HEK293 (cell line): ENCODE measurements at regions not wholly inside any gene's neighbourhood (a gene's known extent, or its start where the extent isn't known, plus 50 kb on each side); places are given as distances from the start of the nearest gene placed in this dataset.

Source experiments
- CTCF ChIA-PET: fragments of 350-600 bp; formaldehyde crosslinking; extraction: SDS; loops from one replicate; lab custom pipeline; 2021; ENCODE audit warnings: antibody characterized with exemption; lab: Yijun Ruan, JAX
- POLR2A ChIA-PET: fragments of 300-600 bp; formaldehyde crosslinking; extraction: SDS; loops from one replicate; lab custom pipeline; 2020; ENCODE audit warnings: antibody characterized with exemption, inconsistent platforms; lab: Yijun Ruan, JAX
- H3K27ac ChIP-seq: fragments of 200-500 bp; sonication (Bioruptor generic); 2 replicates; pipeline ENCODE4 v1.5.1; 2014; ENCODE audit warnings: low read depth, low read length, control low read depth, inconsistent platforms; ENCODE audit errors: extremely low read depth
- H3K36me3 ChIP-seq, 2 experiments: fragments of 200-500 bp in 1 of 2; sonication (Bioruptor generic) in 1 of 2; 1 replicate in 1 of 2; 2 replicates in 1 of 2; pipeline ENCODE4 v1.5.1; 2014 to 2017; ENCODE audit warnings: inconsistent platforms in 2 of 2, low read length in 2 of 2; ENCODE audit not compliant: control insufficient read depth in 2 of 2, insufficient read depth in 1 of 2
- H3K4me1 ChIP-seq: fragments of 200-500 bp; sonication (Bioruptor generic); 2 replicates; pipeline ENCODE4 v1.5.1; 2014; ENCODE audit warnings: mild to moderate bottlenecking, low read length, inconsistent platforms; ENCODE audit not compliant: control insufficient read depth, insufficient read depth
- H3K4me3 ChIP-seq: 2 replicates; pipeline ENCODE4 v1.5.1; 2011; ENCODE audit warnings: low read depth, mild to moderate bottlenecking, control low read depth, low read length, moderate library complexity
- H3K9me3 ChIP-seq: fragments of 200-500 bp; sonication (Bioruptor generic); 2 replicates; pipeline ENCODE4 v1.5.1; 2014; ENCODE audit warnings: low read depth, low read length, inconsistent platforms; ENCODE audit not compliant: control insufficient read depth, insufficient read depth
- FEZF1 ChIP-seq: fragments of 450-650 bp; formaldehyde crosslinking; IDR thresholded peaks from 2 replicates; pipeline ENCODE4 v1.5.1; 2016; ENCODE audit warnings: missing biosample characterization, missing genetic modification characterization
- GLIS2 ChIP-seq: fragments of 450-650 bp; formaldehyde crosslinking; IDR thresholded peaks from 2 replicates; pipeline ENCODE4 v1.5.1; 2016; ENCODE audit warnings: missing biosample characterization, missing genetic modification characterization
- HIC1 ChIP-seq: fragments of 450-650 bp; formaldehyde crosslinking; IDR thresholded peaks from 2 replicates; pipeline ENCODE4 v1.5.1; 2016; ENCODE audit warnings: missing biosample characterization, missing genetic modification characterization
- KLF1 ChIP-seq: fragments of 450-650 bp; formaldehyde crosslinking; IDR thresholded peaks from 2 replicates; pipeline ENCODE4 v1.5.1; 2016; ENCODE audit warnings: missing biosample characterization, missing genetic modification characterization
- OVOL3 ChIP-seq: fragments of 450-650 bp; formaldehyde crosslinking; IDR thresholded peaks from 2 replicates; pipeline ENCODE4 v1.5.1; 2016; ENCODE audit warnings: missing biosample characterization, missing genetic modification characterization
- TRIM28 ChIP-seq: IDR thresholded peaks from 2 replicates; pipeline ENCODE4 v1.6.1; 2011; ENCODE audit warnings: low read length, control low read depth, borderline replicate concordance
- ZFP3 ChIP-seq: fragments of 450-650 bp; formaldehyde crosslinking; IDR thresholded peaks from 2 replicates; pipeline ENCODE4 v1.5.1; 2016; ENCODE audit warnings: low read depth, missing biosample characterization, missing genetic modification characterization
- ZNF138 ChIP-seq: fragments of 450-650 bp; formaldehyde crosslinking; IDR thresholded peaks from 2 replicates; pipeline ENCODE4 v1.5.1; 2016; ENCODE audit warnings: missing biosample characterization, missing genetic modification characterization, borderline replicate concordance
- ZNF221 ChIP-seq: fragments of 450-650 bp; formaldehyde crosslinking; IDR thresholded peaks from 2 replicates; pipeline ENCODE4 v1.5.1; 2017; ENCODE audit warnings: missing biosample characterization, missing genetic modification characterization, borderline replicate concordance
- ZNF274 ChIP-seq, 2 experiments: fragments of 200-500 bp in 1 of 2; fragments of 450-650 bp in 1 of 2; sonication (Bioruptor generic) in 1 of 2; formaldehyde crosslinking in 1 of 2; IDR thresholded peaks; 2 replicates each; pipeline versions ENCODE4 v1.5.1 to v1.6.1; 2014 to 2016; ENCODE audit warnings: borderline replicate concordance in 1 of 2, inconsistent platforms in 1 of 2, low read length in 1 of 2, missing biosample characterization in 1 of 2, missing genetic modification characterization in 1 of 2
- ZNF416 ChIP-seq: fragments of 450-650 bp; formaldehyde crosslinking; IDR thresholded peaks from 2 replicates; pipeline ENCODE4 v1.5.1; 2016; ENCODE audit warnings: missing biosample characterization, missing genetic modification characterization
- ZNF521 ChIP-seq: fragments of 450-650 bp; formaldehyde crosslinking; IDR thresholded peaks from 2 replicates; pipeline ENCODE4 v1.5.1; 2017; ENCODE audit warnings: missing biosample characterization, mild to moderate bottlenecking, missing genetic modification characterization
- ZNF530 ChIP-seq: fragments of 450-650 bp; formaldehyde crosslinking; IDR thresholded peaks from 2 replicates; pipeline ENCODE4 v1.5.1; 2016; ENCODE audit warnings: low read depth, missing biosample characterization, missing genetic modification characterization
- ZNF548 ChIP-seq: fragments of 450-650 bp; formaldehyde crosslinking; IDR thresholded peaks from 2 replicates; pipeline ENCODE4 v1.5.1; 2016; ENCODE audit warnings: missing biosample characterization, missing genetic modification characterization
- ZNF596 ChIP-seq: fragments of 450-650 bp; IDR thresholded peaks from 2 replicates; pipeline ENCODE4 v1.5.0; 2018; ENCODE audit warnings: missing biosample characterization, mild to moderate bottlenecking, missing genetic modification characterization, moderate library complexity
- ZNF624 ChIP-seq: fragments of 450-650 bp; formaldehyde crosslinking; IDR thresholded peaks from 2 replicates; pipeline ENCODE4 v1.5.1; 2017; ENCODE audit warnings: missing biosample characterization, missing genetic modification characterization
- ZNF707 ChIP-seq: fragments of 450-650 bp; formaldehyde crosslinking; IDR thresholded peaks from 2 replicates; pipeline ENCODE4 v1.5.1; 2016; ENCODE audit warnings: missing biosample characterization, missing genetic modification characterization
- ZNF768 ChIP-seq: fragments of 450-650 bp; formaldehyde crosslinking; IDR thresholded peaks from 2 replicates; pipeline ENCODE4 v1.5.1; 2018; ENCODE audit warnings: missing biosample characterization, mild to moderate bottlenecking, missing genetic modification characterization
- ZNF830 ChIP-seq: fragments of 450-650 bp; IDR thresholded peaks from 2 replicates; pipeline ENCODE4 v1.5.0; 2018; ENCODE audit warnings: missing biosample characterization, missing genetic modification characterization, low read depth, mild to moderate bottlenecking, moderate library complexity
- TF ChIP-seq, protein P1 (sequence below): fragments of 450-650 bp; IDR thresholded peaks from 2 replicates; pipeline ENCODE4 v1.5.1; 2018; ENCODE audit warnings: missing biosample characterization, missing genetic modification characterization

GRCh38 chr16:64892835-64893785 is 228.8 kb downstream of the CDH11 start:
- ChIA-PET CTCF (interaction anchor here (0.7 kb wide), 1 partner anchor 29 kb away, joined by 3 read pairs; no protein-coding TSS in a partner anchor), POLR2A (no interaction called here)
- H3K27ac ChIP-seq, result no peak overlapping the region
- no peak overlapping the region for H3K4me3 ChIP-seq
- H3K4me1 ChIP-seq, result 0 out of 2 replicates have a peak, but pooled peaks cover 5% of the 10 kb centered on the region
- H3K36me3 ChIP-seq, result no peaks in the 10 kb centered on the region
- TF ChIP-seq ZNF416 (tag by site-specific recombination) (no peak), ZNF274 (IDR thresholded peaks at IDR 0.05; ENCODE audit: low read length) (no peak), ZNF274 (tag by site-specific recombination; IDR thresholded peaks at IDR 0.05; ENCODE audit: borderline replicate concordance) (no peak), TRIM28 (no peak), ZNF138 (tag by site-specific recombination) (no peak), ZNF707 (tag by site-specific recombination) (no peak)
- H3K9me3 ChIP-seq, result no peaks in the 10 kb centered on the region

DNA sequence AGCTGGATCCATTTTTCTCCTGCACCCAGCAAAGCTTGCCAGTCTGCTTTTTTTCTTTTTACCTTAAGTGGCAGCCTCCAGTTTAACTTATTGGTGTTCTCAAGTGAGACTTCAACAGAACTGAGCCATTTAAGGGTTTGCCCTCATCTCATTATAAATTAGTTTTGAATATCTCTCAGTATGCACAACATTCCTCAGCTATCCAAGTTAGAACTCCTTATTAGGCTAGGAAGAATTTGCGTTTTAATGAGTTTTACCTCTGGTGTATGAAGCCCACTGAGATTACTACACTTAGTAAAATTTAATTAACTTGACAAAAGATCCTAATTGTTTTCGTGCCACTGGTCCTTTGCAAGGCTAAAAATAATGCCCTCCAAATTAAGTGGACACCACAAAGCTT is 232.4 kb downstream of the CDH11 start:
- no peaks in the 10 kb centered on the region for H3K36me3 ChIP-seq
- TF ChIP-seq ZNF221 (tag by site-specific recombination) (no peak), ZNF521 (tag by site-specific recombination) (no peak), FEZF1 (tag by site-specific recombination) (no peak), OVOL3 (tag by site-specific recombination) (no peak), ZNF707 (tag by site-specific recombination) (no peak), GLIS2 (tag by site-specific recombination) (no peak), HIC1 (tag by site-specific recombination) (no peak), ZNF596 (no peak), ZNF624 (tag by site-specific recombination) (no peak), KLF1 (no peak), ZNF530 (tag by site-specific recombination) (no peak), ZNF830 (tag by site-specific recombination) (no peak), ZFP3 (tag by site-specific recombination) (no peak), ZNF768 (tag by site-specific recombination) (no peak), ZNF548 (tag by site-specific recombination) (no peak)
- TF ChIP-seq, protein P1, sequence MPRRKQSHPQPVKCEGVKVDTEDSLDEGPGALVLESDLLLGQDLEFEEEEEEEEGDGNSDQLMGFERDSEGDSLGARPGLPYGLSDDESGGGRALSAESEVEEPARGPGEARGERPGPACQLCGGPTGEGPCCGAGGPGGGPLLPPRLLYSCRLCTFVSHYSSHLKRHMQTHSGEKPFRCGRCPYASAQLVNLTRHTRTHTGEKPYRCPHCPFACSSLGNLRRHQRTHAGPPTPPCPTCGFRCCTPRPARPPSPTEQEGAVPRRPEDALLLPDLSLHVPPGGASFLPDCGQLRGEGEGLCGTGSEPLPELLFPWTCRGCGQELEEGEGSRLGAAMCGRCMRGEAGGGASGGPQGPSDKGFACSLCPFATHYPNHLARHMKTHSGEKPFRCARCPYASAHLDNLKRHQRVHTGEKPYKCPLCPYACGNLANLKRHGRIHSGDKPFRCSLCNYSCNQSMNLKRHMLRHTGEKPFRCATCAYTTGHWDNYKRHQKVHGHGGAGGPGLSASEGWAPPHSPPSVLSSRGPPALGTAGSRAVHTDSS (tag by site-specific recombination), result no peak
- no peak overlapping the region for H3K27ac ChIP-seq
- ChIA-PET CTCF (interaction anchor here (0.7 kb wide), 1 partner anchor 137 kb away, joined by 3 read pairs; no protein-coding TSS in a partner anchor), POLR2A (no interaction called here)
- no peak overlapping the region for H3K4me3 ChIP-seq
- 0 out of 2 replicates have a peak, but pooled peaks cover 2% of the 10 kb centered on the region for H3K4me1 ChIP-seq
- no peaks in the 10 kb centered on the region for H3K9me3 ChIP-seq
